ENCODE measurements at regions not wholly inside any gene's neighbourhood (a gene's known extent, or its start where the extent isn't known, plus 50 kb on each side); places are given as distances from the start of the nearest gene placed in this dataset.

DNA sequence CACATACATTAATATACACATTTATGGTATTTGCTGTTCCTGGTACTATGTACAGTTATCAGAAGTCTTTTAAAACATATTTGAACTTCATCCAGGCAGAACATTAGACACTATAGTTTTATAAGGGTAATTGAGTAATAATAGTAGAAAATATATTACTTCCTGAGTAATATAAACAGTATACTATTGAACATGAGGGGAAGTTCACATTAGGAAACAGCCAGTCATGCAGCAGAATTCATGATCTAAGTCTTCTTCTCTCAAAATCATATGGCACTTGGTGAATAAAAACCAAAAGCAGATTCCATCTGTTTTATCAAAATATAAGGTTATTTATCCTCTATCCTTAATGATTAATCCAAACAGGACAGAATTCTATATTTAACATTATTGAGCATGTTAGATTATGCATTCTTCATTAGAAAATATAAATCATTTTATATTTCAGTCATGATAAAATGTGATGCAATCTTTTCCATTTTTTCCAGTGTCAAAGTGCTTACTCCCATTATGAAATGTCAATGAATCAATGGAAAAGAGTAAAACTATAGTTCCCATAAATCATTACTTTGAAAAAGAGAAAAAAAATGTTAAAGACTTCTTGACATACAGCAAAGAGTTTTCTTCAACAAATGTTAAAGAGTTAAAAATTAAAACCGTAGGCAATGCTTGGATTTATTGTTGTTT lies 584.3 kb upstream of the TUSC1 start:
- intact Hi-C loops (cut with DNase I): no loop called here
- TF ChIP-seq, protein P1, sequence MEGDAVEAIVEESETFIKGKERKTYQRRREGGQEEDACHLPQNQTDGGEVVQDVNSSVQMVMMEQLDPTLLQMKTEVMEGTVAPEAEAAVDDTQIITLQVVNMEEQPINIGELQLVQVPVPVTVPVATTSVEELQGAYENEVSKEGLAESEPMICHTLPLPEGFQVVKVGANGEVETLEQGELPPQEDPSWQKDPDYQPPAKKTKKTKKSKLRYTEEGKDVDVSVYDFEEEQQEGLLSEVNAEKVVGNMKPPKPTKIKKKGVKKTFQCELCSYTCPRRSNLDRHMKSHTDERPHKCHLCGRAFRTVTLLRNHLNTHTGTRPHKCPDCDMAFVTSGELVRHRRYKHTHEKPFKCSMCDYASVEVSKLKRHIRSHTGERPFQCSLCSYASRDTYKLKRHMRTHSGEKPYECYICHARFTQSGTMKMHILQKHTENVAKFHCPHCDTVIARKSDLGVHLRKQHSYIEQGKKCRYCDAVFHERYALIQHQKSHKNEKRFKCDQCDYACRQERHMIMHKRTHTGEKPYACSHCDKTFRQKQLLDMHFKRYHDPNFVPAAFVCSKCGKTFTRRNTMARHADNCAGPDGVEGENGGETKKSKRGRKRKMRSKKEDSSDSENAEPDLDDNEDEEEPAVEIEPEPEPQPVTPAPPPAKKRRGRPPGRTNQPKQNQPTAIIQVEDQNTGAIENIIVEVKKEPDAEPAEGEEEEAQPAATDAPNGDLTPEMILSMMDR (IDR thresholded peaks at IDR 0.05): no peak
- no peak for ATAC-seq

DNA sequence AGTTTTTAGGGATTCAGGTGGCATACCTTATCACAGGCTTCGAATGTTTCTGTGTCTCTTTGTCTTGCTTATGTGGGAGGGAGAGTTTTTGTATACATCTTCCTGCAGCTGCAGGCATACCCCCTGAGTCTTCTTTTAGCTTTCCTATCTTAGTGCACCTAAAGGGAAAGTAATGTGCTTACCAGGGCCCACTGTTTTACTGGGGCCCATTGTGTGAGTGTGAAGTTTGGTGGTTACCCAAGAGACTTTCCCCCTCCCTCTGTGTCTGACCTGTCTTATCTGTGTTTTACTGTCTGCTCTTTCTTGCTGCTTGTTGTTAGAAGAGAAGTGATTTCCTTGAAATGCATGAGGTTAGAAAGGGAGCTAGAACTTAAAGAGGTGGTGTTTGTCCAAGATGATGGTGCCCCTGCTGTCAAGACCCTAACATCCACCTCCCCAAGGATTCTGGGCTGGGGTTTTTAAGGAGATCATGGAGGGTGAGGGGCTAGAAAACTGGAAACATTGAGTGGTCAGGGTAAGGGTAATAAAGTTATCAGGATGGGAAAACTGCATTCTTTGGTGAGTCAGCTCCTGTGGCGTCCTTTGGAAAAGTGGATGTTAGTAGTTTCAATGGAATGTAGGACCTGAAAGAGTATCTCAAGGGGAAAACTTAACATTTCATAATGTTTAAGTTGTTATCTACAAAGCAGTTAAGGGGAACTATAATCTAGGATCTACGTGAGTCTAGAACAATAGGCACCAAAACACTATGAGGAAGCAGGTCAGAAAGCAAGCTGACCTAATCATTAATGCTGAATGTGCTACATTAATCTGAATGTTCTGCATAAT lies 583.5 kb upstream of the TUSC1 start:
- no peaks in the 10 kb centered on the region for H3K4me1 ChIP-seq
- H3K9me3 ChIP-seq: no peaks in the 10 kb centered on the region
- no peak for ATAC-seq
- 71 to 80% (median 77%) methylated on average over 3 of the region's 3 CpGs for WGBS, 3 donors
- intact Hi-C loops (cut with DNase I): no loop called here
- DNase-seq: no peak
- no peak overlapping the region for H3K4me3 ChIP-seq
- TF ChIP-seq, protein P1 (IDR thresholded peaks at IDR 0.05): no peak
- H3K36me3 ChIP-seq (ENCODE audit: insufficient read depth in 1 of 2, low read depth in 1 of 2): no peaks in the 10 kb centered on the region
- H3K27ac ChIP-seq: no peak overlapping the region
- H3K27me3 ChIP-seq (ENCODE audit: insufficient read depth in 3 of 3, low read length in 2 of 3): no peaks in the 10 kb centered on the region

More for the DNA sequence above, 584.3 kb upstream of the TUSC1 start:
- H3K27ac ChIP-seq: no peak overlapping the region
- H3K9me3 ChIP-seq: no peaks in the 10 kb centered on the region
- whole genome bisulfite sequencing, 3 donors: 71 to 75% (median 73%) methylated on average over 1 of the region's 1 CpG
- DNase-seq: no peak
- H3K4me3 ChIP-seq: no peak overlapping the region
- H3K27me3 ChIP-seq (ENCODE audit: insufficient read depth in 3 of 3, low read length in 2 of 3): no peaks in the 10 kb centered on the region
- no peaks in the 10 kb centered on the region for H3K36me3 ChIP-seq (ENCODE audit: insufficient read depth in 1 of 2, low read depth in 1 of 2)
- H3K4me1 ChIP-seq: no peaks in the 10 kb centered on the region

DNA sequence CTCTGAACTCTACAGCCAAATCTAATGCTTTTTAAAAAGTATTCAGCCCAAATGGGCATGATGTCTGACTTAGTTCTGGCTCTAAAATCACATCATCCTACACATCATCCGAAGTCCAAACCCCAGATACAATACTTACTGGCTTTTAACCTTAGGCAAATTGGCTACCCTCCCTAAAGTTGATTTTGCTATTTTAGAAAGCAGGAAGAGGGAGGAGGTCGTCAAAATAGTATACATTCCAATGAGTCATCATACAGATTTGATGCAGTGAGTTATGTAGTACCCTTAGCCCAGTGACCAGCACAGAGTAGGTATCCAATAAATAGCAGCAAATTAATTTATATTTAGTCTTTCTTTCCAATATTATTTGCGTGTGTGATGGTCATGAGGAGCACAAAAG lies 582.0 kb upstream of the TUSC1 start:
- no peak overlapping the region for H3K27ac ChIP-seq
- intact Hi-C loops (cut with DNase I): no loop called here

DNA sequence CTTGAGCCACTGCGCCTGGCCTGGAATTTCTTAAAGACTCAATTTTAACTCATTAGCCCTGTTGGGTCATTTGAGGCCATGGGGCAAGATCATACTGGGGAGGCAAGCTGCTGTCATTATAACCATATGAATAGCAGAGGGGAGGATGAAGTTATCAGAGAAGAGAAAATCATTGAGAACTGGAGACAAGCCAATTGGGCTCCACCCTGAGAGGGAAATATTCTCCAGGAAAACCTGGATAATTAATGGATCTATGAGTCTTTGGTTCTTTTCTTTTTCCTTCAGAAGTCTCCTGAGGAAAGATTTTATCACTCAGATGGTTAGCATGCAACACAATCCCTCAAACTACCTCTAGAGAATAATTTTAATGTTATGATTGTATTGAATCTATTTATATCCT lies 569.6 kb upstream of the TUSC1 start:
- intact Hi-C loops (cut with DNase I): no loop called here
- WGBS, 3 donors: 80 to 86% (median 86%) methylated on average over 1 of the region's 1 CpG
- no peak for ATAC-seq

More for the DNA sequence above, 582.0 kb upstream of the TUSC1 start:
- WGBS, 3 donors: 52 to 59% (median 52%) methylated on average over 3 of the region's 3 CpGs
- H3K4me3 ChIP-seq: no peak overlapping the region
- no peaks in the 10 kb centered on the region for H3K27me3 ChIP-seq (ENCODE audit: insufficient read depth in 3 of 3, low read length in 2 of 3)
- no peak for ATAC-seq
- H3K9me3 ChIP-seq: no peaks in the 10 kb centered on the region
- no peaks in the 10 kb centered on the region for H3K4me1 ChIP-seq
- TF ChIP-seq, protein P1 (IDR thresholded peaks at IDR 0.05): no peak
- DNase-seq: no peak
- no peaks in the 10 kb centered on the region for H3K36me3 ChIP-seq (ENCODE audit: insufficient read depth in 1 of 2, low read depth in 1 of 2)

More for the DNA sequence above, 569.6 kb upstream of the TUSC1 start:
- Histone ChIP-seq H3K36me3 (ENCODE audit: insufficient read depth in 1 of 2, low read depth in 1 of 2) (no peaks in the 10 kb centered on the region), H3K9me3 (no peaks in the 10 kb centered on the region), H3K27me3 (ENCODE audit: insufficient read depth in 3 of 3, low read length in 2 of 3) (no peaks in the 10 kb centered on the region), H3K4me1 (no peaks in the 10 kb centered on the region), H3K4me3 (no peak overlapping the region), H3K27ac (no peak overlapping the region)
- TF ChIP-seq, protein P1 (IDR thresholded peaks at IDR 0.05): no peak
- no peak for DNase-seq

All from psoas muscle (tissue), 7 donors.